HPDE6-E6E7 (cell line): ENCODE measurements at regions not wholly inside any gene's neighbourhood (a gene's known extent, or its start where the extent isn't known, plus 50 kb on each side); places are given as distances from the start of the nearest gene placed in this dataset.
"Not testable (repeated sequence)": the region's sequence is repeated elsewhere in the genome, so short reads cannot be mapped to it uniquely, and the experiment has no call there.

ENCODE experiments used
- DNase-seq: peaks from one replicate; pipeline ENCODE4 v3.0.0; 2011; ENCODE audit warnings: missing footprints; ENCODE audit errors: extremely low spot score

GRCh38 chr2:39874236-39874635 is 95.2 kb upstream of the THUMPD2 start:
- DNase-seq: no peak

DNA sequence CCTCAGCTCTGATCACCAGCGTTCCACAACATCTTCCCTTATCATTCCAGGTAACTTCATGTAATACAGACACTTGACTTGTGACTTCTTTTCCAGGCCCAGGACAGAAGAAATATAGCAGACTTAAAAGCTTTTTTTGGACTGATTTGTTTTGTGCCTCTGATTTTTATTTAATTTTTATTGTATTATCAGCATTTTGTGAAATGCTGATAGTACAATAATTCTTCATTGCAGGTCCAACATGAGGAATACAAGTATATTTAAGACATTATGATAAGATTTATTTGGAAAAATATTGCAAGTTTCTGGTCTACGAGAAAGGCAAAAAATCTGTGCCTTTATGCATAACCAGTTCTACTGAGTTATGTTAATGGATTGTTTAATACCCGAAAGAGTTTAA is 94.5 kb upstream of the THUMPD2 start:
- no peak for DNase-seq

DNA sequence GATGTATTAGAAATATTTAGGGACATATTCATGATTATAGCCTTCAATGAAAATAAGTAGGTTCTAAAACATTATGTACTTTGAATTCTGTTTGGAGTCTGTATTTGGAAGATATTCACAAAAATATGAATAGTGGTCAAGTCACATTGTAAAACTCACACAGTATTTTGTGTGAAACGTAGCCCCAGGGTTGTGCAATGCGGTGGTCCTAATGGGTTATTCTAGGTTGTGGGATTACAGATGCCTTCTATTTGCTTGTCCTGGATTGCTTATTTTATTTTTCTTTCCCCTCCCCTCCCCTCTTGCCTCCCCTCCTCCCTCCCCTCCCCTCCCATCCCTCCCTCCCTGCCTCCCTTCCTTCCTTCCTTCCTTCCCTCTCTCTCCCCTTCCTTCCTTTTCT is 93.7 kb upstream of the THUMPD2 start:
- DNase-seq: no peak

- DNase-seq: peak; percentile 23
Measured at GRCh38 chr2:39871291-39871761, 92.3 kb upstream of the THUMPD2 start.

DNA sequence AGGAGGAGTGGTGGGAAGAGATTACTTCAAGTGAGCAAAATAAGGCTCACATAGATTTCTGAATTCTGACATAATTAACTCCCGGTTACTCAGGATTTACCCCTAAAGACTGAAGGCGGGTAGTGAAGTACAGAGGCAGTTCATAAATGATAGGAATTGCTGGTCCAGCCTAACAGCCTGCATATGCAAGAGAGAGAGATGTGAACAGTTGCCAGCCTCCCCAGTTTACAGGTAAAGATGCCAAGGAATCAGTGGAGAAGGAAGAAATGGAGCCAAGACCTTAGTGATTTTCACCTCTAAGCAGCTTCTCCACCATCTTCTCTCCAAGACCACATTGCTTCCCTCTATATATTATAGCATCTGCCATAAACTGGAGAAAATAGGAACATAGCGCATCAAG is 91.8 kb upstream of the THUMPD2 start:
- DNase-seq: no peak

- DNase-seq: no peak
Measured at GRCh38 chr2:39867268-39867667, 88.2 kb upstream of the THUMPD2 start.

DNA sequence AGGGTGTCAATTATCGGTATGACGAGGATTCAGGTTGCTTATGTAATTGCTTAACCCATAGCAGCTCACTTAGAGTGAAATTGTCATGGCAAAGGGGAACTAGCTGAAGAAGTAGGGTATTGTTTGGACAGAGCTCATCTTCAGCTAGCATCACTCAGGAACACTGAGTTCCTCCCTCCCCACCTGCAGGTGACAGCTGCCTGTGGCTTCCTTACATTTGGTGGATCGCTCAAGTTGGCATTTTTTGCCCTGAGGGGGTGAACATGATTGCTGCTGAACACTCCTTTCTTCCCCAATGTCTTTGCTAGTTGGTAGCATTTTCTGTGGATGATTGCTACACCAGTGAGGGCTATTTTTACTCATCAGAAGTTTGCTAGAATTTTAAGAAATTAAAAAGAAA is 86.7 kb upstream of the THUMPD2 start:
- no peak for DNase-seq

GRCh38 chr2:39863672-39864071 is 84.6 kb upstream of the THUMPD2 start:
- not testable (repeated sequence) for DNase-seq

GRCh38 chr2:39860538-39860937 is 81.5 kb upstream of the THUMPD2 start:
- DNase-seq: no peak

DNA sequence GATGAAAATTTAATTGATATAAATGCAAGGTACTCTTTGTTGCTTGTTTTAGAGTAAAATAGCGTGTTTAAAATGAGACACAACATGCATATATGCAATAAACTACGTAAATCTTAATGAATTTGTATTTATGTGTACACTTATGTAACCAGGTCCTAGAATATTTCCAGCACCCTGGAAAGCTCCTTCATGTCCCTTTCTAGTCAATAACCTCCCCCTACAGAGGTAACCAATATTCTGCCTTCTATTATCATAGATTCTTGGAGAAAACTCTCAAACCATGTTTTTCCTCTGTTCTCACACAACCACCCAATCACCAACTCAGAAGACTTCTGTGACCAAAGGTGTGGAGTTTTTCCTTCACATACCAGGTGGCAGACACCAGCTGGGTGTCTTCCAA is 79.6 kb upstream of the THUMPD2 start:
- DNase-seq: no peak

GRCh38 chr2:39855856-39856255 is 76.8 kb upstream of the THUMPD2 start:
- DNase-seq: no peak

- DNase-seq: no peak
Measured at GRCh38 chr2:39854771-39855170, 75.7 kb upstream of the THUMPD2 start.

- DNase-seq: no peak
Measured at GRCh38 chr2:39852831-39853230, 73.8 kb upstream of the THUMPD2 start.

- no peak for DNase-seq
Measured at GRCh38 chr2:39851651-39852110, 72.6 kb upstream of the THUMPD2 start.

DNA sequence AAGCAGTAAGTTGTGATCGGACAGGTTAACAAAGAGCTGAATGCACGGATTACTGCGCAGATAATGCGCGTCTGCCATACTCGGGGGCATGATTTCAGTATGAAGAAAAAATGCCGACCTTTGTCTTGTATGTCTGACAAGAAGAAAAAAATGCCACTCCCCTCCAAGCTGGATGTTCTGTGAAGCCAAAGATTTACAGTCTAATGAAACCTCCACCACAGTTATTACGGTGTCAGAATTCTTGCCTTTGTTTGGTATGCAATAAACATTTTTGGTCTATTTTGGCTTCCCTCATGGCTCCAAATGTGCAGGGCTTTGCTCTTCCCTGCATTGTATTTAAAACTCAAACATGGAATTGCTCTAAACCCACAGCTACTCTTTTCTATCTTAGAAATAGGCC is 72.2 kb upstream of the THUMPD2 start:
- DNase-seq: no peak

DNA sequence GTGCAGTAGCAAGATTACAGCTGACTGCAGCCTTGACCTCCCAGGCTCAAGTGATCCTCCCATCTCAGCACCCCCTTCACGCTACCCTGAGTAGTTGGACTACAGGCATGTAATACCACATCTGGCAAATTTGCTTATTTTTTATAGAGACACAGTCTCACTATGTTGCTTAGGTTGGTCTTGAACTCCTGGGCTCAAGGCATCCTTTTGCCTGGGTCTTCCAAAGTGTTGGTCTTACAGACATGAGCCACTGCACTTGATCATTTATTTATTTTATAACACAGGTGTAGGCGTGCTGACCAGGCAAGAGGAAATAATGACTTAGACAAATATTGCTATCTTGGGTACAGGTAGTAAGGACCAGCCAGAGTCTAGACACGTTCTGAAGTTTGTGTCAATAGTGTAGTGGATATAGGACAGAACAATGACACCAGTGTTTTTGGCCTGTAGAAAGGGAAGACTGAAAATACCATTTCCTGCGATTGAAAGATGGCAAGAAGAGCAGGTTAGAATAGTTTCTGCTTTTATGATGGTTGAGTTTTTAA is 71.0 kb upstream of the THUMPD2 start:
- no peak for DNase-seq

DNA sequence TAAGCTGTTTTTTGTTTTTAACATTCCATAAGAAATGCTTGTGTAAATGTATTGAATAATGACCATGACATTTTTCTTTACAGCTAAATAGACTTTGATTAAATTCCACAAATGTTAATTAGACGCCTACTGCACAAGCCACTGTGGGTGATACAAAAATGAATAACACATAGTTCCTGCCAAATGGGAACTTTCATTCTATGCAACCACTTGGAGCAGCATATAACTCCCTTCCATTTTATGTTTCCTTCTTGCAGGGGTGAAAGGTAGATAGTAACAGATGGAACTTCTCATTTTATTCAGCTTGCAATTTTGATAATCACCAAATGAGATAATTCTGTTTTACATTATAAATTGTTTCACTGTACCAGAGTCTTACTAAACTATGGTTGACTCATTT is 70.0 kb upstream of the THUMPD2 start:
- DNase-seq: no peak

- peak; percentile 96 for DNase-seq
Measured at GRCh38 chr2:39845460-39846146, 66.5 kb upstream of the THUMPD2 start.

- no peak for DNase-seq
Measured at GRCh38 chr2:39839261-39839848, 60.3 kb upstream of the THUMPD2 start.

GRCh38 chr2:39838589-39838988 is 59.5 kb upstream of the THUMPD2 start:
- no peak for DNase-seq

DNA sequence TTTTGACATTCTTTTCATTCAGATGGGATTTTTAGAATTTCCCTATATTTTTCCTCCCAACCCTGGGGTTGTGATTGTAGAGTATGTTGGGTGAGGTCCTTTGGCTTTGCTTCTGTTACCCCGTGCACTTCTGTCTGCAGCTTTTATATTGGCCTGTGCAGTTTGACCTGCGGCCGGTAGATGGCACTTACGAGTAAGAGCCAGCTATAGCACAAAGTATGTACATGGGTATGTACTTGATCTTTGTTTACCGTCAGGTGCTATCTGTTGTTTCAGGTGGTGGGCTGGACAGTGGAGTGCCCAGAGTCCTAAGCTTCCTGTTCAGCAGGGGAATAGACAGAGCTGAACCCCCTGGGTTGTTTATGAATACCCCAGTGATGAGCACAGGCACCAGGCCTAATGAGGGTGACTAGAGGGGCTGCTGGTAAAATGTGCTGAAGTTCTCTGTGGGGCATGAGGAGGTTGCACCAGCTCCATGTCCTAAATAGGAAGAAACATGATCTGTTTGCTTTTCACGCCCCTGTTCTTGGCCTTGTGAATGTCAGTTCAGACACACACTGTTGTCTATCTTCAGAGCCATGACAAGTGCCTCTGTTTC is 58.9 kb upstream of the THUMPD2 start:
- no peak for DNase-seq

GRCh38 chr2:39836638-39837037 is 57.6 kb upstream of the THUMPD2 start:
- no peak for DNase-seq

DNA sequence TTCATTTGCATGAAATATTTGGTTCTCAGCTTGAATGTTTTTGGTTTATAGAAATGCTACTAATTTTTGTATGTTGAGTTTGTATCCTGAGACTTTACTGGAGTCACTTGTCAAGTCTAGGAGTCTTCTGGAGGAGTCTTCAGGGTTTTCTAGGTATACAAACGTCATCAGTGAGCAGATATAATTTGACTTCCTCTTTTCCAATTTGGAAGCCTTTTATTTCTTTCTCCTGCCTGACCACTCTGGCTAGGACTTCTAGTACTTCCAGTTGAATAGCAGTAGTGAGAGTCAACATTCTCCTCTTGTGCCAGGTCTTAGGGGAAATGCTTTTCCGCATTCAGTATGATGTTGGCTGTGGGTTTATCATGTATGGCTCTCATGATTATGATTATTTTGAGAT is 55.4 kb upstream of the THUMPD2 start:
- no peak for DNase-seq
